ENCODE measurements at regions not wholly inside any gene's neighbourhood (a gene's known extent, or its start where the extent isn't known, plus 50 kb on each side); places are given as distances from the start of the nearest gene placed in this dataset.

GRCh38 chr12:75585330-75585729 is 73.9 kb upstream of the KRR1 start:
- no peak for TF ChIP-seq ZBTB43 (CRISPR knock-in tag; IDR thresholded peaks at IDR 0.05)
- TF ChIP-seq CTCF (IDR thresholded peaks at IDR 0.05): no peak

Measured in WTC11 (cell line).